Activated CD4-positive, alpha-beta T cell treated with anti-CD3 and anti-CD28 coated beads, Interleukin-2, amount 50 U/mL, for 48 hours (primary cell): ENCODE measurements at regions not wholly inside any gene's neighbourhood (a gene's known extent, or its start where the extent isn't known, plus 50 kb on each side); places are given as distances from the start of the nearest gene placed in this dataset.

ENCODE experiments used
- DNase-seq, 2 experiments: peaks; one replicate each; pipeline ENCODE4 v3.0.0-alpha.2; 2020

GRCh38 chr1:14470802-14471201, 127.7 kb upstream of the KAZN start:
- no peak for DNase-seq

GRCh38 chr1:14474856-14475255, 123.6 kb upstream of the KAZN start:
- DNase-seq: no peak

- DNase-seq: no peak
Observed at GRCh38 chr1:14476170-14476955, 122.1 kb upstream of the KAZN start.

GRCh38 chr1:14478120-14478519, 120.4 kb upstream of the KAZN start:
- no peak for DNase-seq

- DNase-seq: no peak
Observed at GRCh38 chr1:14479865-14480264, 118.6 kb upstream of the KAZN start.

GRCh38 chr1:14482784-14483450, 115.6 kb upstream of the KAZN start:
- DNase-seq: no peak

- DNase-seq: no peak
Observed at GRCh38 chr1:14485285-14485684, 113.2 kb upstream of the KAZN start.

GRCh38 chr1:14486401-14487201, 111.9 kb upstream of the KAZN start:
- DNase-seq: no peak

- no peak for DNase-seq
Observed at GRCh38 chr1:14487671-14488070, 110.8 kb upstream of the KAZN start.

GRCh38 chr1:14494911-14495310, 103.6 kb upstream of the KAZN start:
- no peak for DNase-seq

GRCh38 chr1:14495381-14495780, 103.1 kb upstream of the KAZN start:
- no peak for DNase-seq

GRCh38 chr1:14495996-14496395, 102.5 kb upstream of the KAZN start:
- DNase-seq: no peak

- no peak for DNase-seq
Observed at GRCh38 chr1:14498839-14499238, 99.6 kb upstream of the KAZN start.

GRCh38 chr1:14499312-14500040, 99.0 kb upstream of the KAZN start:
- no peak for DNase-seq

GRCh38 chr1:14500041-14500440, 98.4 kb upstream of the KAZN start:
- DNase-seq: no peak

GRCh38 chr1:14500912-14501311, 97.6 kb upstream of the KAZN start:
- no peak for DNase-seq

- DNase-seq: no peak
Observed at GRCh38 chr1:14504517-14504916, 94.0 kb upstream of the KAZN start.

- DNase-seq: no peak
Observed at GRCh38 chr1:14506471-14507255, 91.8 kb upstream of the KAZN start.

GRCh38 chr1:14507262-14507661, 91.2 kb upstream of the KAZN start:
- no peak for DNase-seq

- DNase-seq: no peak
Observed at GRCh38 chr1:14508613-14509012, 89.9 kb upstream of the KAZN start.

- DNase-seq: no peak
Observed at GRCh38 chr1:14511166-14511680, 87.3 kb upstream of the KAZN start.
